UCSD-AML1 (cell line): ENCODE measurements at regions not wholly inside any gene's neighbourhood (a gene's known extent, or its start where the extent isn't known, plus 50 kb on each side); places are given as distances from the start of the nearest gene placed in this dataset.

Experiments used
- DNase-seq: peaks from one replicate; lab custom pipeline; 2025; ENCODE audit not compliant: unreplicated experiment; lab: John Stamatoyannopoulos, UW

DNA sequence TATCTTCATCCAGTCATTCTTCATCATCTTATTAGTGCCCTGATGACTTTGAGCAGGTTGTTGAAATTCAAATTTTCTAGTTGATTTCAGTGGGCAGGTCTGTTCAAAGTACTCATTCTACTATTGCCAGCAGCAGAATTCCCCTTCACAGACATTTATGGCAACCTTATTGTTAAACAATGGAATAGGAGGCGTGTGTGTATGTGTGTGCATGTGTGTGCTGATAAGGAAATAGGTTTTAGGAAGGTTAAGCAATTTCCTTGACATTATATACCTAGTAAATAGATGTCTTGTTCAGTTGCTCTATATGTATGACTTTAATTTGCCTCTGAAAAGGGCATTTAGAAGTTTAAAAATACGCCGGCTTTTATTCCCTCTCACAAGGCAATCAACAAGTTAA lies 601.4 kb upstream of the CA10 start:
- DNase-seq, result no peak

DNA sequence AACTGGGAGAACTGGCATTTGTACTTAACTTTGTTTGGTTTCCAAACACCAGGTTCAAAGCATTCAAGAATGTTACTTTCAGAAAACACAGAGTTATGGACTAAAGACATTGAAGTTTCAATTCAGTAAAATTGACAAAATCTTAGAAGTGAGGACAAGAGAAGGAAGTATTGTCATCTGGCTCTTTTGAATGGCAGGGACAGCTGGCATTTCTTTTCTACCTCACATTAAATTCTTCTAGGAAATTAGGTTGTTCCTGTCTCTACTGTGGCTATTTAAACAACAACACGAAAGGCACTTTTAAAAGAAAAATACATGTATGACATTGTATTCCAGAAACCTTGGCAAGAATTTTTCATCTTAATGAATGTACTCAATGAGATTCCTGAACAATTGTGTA lies 600.0 kb upstream of the CA10 start:
- DNase-seq, result no peak

DNA sequence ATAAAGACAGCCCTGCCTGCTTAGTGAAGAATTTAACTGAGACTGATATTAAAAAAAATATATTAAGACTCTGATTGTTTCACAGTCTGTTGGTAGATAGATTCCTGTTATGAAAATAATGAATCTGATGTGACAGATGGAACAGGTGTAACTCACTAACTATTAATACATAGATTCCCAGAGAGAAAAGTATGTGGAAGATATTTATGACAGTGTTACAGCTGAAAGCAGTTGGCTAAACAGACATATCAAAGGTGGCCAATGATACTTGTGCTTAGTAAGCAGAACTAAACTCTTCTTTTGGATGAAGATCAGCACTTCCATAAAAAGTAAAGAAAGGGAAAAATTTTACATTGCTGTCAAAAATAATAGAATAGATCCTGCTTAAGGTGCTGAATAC lies 598.2 kb upstream of the CA10 start:
- DNase-seq, result no peak

DNA sequence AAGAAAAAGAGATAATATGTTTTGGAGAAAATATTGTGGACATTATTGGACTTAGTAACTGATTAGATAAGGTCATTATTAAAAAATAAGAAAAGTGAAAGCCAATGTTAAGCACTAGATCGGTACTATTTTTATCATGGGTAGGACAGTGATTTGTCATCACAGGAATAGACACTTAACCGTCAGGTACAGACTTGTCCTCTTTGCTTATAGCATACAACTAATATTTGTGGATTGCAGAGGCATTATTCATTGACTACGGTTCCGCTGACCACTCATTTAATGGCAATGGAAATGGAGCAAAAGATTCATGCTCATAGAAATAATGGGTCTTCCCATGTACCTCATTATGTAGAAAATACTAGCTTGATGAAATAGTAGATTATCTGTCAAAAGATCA lies 596.3 kb upstream of the CA10 start:
- DNase-seq, result no peak

DNA sequence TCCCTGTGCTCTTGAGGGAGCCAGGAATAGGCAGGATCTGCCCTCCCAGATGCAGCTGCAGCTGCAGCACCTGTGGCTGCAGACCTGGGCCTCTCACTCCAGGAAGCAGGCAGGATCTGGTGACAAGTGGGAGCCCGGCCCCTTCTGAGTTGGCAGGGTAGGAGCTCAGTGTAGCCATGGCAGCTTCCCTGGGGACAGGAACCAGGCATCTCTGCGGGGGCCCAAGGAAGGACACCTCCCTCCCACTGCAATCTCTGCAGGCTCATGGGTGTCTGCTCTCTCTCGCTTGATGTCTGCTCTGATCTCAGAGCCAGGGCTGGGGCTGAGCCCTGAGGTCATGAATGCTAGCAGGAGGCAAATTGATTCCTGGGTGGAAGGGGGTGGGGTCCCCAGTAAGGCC lies 592.5 kb upstream of the CA10 start:
- DNase-seq, result no peak

DNA sequence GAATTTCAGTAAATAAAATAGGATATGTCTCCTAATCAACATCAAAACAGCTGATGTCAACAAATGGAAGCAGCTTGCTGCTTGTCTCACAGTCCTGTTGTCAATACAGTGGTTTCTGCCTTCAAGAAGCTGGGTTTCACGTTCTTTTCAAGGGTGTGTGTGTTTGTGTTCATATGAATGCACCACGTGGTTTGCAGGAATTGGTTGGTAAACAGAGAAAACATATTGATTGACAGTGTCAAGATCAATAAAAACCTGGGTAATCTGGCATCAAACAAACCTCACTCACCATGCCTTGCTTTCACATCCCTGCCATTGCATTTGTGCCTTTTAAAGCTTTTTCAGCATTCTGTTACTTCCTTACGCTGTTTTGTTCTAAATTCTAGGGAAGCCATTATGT lies 585.7 kb upstream of the CA10 start:
- DNase-seq, result no peak

DNA sequence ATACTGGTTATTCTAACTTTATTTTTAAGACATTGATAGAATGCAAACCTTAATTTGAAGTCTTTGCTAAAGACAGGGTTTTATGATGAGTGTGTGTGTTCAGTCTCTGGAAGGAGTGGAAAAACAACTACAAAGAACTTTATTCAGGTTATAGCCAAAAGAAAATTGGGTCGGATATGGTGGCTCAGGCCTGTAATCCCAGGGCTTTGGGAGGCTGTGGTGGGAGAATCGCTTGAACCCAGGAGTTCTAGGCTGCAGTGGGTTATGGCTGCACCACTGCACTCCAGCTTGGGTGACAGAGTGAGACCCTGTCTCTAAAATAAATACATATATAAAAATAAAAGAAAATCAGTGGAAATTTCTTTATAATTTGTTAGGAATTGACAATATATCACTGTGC lies 581.5 kb upstream of the CA10 start:
- DNase-seq, result no peak

DNA sequence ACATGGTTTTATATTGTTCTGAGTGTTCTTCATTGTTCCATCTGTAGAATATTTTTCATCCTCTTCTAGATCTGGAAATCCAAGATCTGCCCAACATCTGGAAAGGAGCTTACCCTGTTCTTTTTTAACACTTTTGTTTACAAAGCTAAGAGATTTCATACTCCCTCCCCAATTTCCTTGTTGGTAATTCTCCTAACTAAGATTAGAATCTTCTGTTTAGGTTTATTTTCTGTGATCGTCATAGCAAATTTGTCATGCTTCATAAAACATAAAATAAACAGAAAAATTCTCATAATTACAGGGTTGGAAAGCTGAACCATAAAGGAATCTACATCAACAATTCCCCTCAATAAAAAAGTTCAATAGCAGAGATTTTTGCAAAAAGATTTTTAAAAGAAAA lies 580.3 kb upstream of the CA10 start:
- DNase-seq, result no peak

DNA sequence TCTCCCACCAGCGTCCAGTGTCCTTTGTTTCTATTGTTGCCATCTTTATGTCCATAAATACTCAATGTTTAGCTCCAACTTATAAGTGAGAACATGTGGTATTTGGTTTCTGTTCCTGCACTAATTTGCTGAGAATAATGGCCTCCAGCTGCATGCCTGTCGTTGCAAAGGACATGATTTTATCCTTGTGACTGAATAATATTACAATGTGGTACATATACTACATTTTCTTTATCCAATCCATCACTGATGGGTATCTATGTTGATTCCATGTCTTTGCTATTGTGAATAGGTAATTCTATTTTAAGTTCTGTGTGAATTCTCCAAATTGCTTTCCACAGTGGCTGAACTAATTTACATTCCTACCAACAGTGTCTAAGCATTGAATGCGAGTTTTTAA lies 578.6 kb upstream of the CA10 start:
- DNase-seq, result no peak

DNA sequence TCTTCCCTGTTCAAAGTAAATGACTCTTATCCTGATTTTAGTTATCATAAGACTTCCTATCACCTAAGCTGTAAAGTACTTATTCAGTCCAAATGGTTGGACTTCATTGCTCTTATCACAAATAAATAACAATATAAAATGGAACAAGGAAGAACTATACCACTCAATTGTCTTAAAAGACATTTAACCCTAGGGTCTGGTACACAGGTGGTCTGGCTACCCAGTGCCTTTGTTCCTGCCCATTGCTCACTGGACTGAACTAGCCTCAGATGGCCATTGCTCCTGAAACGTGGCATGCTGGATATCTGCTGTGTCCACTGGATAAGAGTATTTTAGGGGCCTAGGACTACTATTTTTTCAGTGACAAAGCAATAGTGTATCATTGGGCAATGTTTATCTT lies 574.3 kb upstream of the CA10 start:
- no peak for DNase-seq

DNA sequence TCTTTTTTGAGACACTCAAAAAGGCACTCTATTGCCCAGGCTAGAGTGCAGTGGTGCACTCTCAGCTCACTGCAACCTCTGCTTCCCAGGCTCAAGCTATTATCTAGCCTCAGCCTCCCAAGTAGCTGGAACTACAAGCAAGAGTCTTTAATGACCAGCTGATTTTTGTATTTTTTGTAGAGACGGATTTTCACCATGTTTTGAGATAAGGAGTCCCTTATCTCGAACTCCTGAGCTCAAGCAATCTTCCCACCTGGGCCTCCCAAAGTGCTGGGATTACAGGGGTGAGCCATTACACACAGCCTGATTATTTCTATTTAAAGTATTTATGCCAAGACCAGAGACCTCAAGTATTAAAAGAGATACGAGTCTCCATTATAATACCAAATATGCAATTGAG lies 566.1 kb upstream of the CA10 start:
- DNase-seq, result no peak

DNA sequence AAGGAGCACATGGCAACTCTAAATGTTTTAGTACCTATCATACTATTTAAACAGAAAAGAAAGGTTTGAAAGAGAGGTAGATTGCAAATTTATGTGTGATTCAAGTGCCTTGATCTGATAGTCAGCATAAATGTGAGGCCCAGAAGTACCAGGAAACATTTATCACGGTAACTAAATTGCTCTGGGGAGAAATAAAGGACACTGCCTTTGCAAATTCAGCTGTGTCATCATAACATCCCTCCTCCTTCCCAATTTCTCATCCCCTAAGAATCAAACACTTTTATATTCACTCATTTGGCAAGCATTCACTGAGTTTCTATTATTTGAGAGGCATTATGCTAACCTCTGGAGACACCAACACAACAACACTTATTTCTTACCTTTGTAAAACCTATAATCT lies 563.4 kb upstream of the CA10 start:
- DNase-seq, result no peak

DNA sequence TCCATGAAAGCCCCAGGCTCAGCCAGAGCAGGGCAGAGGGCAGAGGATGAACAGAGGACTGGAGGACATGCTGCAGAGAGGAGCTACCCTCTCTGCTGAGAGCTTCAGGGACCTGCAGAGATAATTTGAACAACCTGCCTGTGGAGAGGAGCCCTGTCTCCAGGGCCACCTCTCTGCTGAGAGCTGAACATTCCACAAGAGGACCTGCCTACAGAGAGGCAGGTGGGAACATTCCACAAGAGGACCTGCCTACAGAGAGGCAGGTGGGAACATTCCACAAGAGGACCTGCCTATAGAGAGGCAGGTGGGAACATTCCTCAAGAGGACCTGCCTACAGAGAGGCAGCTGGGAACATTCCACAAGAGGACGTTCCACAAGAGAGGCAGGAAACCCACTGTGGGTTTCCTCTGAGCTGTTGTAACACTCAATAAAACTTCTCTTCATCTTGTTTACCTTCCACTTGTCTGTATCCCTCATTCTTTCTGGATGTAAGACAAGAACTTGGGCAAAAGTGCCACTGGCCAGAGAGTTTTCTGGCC lies 551.9 kb upstream of the CA10 start:
- DNase-seq, result no peak

DNA sequence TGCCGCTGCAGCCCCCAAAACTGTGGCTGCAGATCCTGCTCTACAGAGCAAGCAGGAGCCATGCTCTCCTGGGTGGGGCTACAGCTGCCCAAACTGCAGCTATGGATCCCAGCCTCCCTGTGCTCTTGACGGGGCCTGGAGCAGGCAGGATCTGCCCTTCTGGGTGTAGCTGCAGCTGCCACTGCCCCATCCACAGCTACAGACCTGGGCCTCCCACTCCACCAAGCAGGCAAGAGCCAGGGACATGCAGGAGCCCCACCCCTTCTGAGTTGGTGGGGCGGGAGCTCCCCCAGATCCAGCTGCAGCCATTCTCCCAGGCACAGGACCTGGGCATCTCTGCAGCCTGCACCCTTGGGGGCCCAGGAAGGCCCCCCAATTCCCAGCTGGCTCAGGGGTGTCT lies 551.2 kb upstream of the CA10 start:
- no peak for DNase-seq

DNA sequence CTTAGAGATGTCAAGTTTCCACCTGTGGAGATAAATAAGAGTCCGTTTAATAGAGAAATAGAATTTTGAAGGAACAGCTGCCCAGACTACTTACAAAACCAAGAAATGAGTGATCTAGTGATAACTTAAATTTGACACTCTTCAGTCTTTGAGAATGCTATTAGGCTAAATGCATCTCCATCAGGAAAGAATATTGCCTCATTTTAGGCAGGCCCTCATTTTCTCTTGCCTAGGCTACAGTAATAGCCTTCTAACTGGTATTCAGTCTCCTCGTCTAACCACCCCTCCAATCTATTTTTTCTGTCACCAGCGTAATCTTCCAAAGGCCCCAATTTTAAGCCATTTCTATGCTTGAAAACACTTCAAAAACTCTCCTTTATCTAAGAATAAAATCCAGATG lies 537.8 kb upstream of the CA10 start:
- DNase-seq, result no peak

DNA sequence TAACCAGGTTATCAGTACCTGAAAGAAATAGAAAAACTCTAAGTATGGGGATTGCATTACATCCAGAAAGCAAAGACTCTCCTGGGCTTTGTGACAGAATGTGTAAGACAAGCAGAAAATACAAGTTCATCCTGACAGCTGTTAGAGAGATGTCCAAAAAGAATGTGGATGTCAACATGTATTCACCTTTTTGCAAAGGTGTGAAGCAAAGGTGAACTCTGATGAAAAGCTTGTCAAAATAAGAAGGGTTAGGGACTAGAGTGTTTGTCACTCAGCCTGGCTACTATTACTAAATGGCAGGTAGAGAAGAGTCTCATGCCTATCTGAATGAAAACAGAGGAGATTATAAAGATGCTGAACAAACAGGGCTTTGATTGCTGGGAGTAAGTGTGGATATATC lies 527.6 kb upstream of the CA10 start:
- no peak for DNase-seq

DNA sequence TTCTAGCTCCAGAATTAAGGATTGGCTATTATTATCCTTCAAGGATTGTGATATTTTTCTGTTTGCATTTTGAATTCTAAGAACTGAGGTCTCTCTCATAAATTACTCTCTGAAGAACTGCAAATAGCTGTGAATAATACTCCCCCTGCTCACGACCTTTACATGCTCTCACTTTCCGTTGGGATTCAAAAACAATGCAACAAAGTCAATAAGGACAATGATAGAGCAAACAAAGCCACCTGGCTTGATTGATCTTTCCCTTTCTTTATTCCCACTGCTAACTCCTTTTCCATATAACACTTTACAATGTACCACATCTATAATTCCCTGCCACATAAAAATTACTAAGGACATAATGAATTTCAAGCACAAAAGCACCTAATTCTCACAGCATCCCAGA lies 523.0 kb upstream of the CA10 start:
- no peak for DNase-seq

DNA sequence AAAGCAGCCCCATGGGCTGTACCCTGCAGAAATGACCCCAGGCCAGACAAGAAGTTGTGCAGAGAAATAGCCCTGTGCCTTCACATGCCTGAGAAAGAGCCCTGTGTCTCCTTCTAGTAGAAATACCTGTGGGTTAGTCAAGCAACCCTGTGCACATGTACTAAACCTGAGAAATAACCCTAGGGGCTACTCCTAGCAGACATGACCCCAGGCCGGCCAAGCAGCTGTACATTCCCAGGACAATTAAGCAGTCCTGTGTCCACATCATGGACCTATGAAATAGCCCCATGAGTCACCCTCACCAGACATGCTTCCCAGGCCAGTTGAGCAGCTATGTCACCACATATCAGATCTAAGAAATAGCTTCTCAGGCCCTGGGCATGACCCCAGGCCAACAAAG lies 519.7 kb upstream of the CA10 start:
- no peak for DNase-seq

DNA sequence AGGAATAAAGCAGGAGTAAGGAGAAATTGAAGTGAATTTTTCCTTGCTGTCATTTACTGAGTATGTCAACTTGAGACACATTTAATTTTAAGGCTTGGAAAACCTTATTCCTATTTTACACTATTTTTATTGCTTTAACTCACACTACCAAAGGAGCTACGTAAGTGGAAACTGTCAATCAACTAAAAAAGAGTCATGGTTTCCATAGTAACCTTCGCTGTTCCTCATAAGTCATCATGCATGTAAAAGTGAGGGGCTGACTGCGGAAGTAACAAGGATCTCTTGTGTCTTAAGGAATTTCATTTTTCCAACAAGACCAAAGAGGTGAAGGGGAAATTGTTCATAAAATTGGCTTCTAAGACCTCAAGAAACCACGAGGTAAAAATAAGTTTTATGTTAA lies 516.2 kb upstream of the CA10 start:
- DNase-seq, result no peak

DNA sequence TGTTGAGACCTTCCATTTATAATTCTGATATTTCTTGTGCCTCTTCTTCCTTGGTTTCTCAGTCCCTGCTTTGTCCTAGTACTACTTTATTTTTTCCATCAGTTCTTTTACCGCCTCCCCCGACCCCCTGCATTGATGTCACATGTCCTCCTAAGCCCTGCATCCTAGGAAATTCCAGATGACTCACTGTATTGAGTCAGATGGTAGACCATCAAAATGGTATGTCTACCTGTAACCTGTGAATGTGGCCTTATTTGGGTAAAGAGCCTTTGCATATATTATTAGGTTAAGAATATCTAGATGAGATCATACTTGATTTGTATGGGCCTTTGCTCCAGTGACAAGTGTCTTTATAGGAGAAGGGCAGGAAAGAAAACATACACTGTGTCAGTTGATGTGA lies 515.3 kb upstream of the CA10 start:
- no peak for DNase-seq

DNA sequence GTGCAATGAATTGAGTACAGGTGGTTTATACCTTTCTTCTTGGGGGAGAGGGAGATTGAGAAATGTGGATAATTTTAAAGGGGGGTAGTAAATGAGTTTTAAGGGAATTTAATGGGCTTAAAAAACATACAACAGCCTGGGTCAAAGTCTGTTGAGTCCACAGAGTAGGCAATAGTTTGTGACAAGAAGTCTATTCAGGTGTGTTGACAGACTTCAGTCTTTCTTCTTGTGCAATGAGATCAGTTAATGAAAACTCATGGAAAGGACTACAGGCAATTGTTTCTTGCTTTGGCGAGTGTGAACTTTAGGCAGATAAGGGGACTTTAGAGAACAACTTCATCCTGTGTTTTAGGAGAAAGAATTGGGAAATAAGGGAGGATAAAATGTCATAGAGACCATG lies 507.8 kb upstream of the CA10 start:
- no peak for DNase-seq

DNA sequence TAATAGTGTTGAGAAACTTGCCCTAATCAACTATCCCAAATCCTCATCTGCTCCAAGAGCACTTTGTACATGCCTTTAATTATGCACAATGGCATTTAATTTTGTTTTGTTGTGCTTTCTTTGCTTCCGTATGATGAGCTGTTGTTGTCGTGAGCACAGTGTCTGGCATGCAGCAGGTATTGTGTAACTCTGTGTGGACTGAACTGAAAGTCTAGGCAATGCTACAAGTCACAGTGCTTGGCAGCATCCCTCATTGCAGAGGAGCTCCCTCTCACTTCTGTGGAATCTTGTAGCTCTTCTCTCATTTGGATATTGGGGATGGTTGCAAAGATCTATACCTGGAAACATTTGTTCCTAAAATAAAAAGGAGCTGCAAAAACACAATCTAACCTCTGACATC lies 502.2 kb upstream of the CA10 start:
- DNase-seq, result no peak

DNA sequence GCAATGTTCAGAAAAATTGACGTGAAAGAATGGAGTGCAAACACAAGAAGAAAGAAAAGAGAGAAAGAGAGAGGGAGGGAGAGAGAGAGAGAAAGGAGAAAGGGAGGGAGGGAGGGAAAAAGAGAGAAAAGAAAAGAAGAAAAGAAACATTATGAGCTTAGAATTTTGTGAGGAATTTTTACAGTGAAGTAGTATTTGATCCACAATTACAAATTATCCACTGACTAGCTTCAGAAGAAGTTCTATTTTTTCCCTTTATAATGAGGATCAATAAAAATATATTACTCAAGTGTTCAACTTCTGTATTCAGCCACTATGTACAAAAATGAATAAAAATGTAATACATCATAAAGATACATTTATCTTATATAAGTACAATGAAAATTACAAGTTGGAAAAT lies 494.5 kb upstream of the CA10 start:
- DNase-seq, result no peak

DNA sequence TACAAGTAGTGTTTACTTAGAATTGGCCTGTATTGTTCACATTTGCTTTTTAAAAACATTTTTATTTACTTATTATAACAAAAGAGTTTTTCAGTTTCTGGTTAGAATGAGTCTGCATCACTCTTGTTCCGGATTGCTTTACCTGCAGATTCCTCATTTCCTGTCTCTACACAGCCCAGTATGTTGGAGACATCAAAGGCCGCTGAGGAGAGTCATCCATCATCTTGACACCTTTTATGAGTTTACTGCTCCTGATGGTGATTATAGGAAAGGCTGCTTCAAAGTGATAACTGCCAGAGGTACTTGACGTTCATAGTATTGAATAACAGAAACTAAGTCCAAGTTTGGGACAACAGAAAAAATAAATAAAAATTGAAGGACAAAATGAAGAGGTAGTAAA lies 490.5 kb upstream of the CA10 start:
- DNase-seq, result no peak
